Prostate gland (tissue), 2 donors: ENCODE measurements at regions not wholly inside any gene's neighbourhood (a gene's known extent, or its start where the extent isn't known, plus 50 kb on each side); places are given as distances from the start of the nearest gene placed in this dataset.

Experiments used
- CTCF ChIP-seq, 4 experiments: fragments of 200-600 bp in 2 of 4; fragments of 450-650 bp in 2 of 4; sonication (generic) in 2 of 4; IDR thresholded peaks; 1 replicate in 3 of 4; 2 replicates in 1 of 4; pipeline ENCODE4 v1.5.1; 2016 to 2019; ENCODE audit warnings: antibody characterized with exemption in 4 of 4, mild to moderate bottlenecking in 2 of 4, moderate library complexity in 2 of 4
- POLR2A ChIP-seq: fragments of 450-650 bp; IDR thresholded peaks from one replicate; pipeline ENCODE4 v1.6.1; 2016; ENCODE audit warnings: antibody characterized with exemption, mild to moderate bottlenecking

GRCh38 chr10:121420006-121420405 lies 178.2 kb downstream of the FGFR2 start:
- no peak for TF ChIP-seq CTCF (IDR thresholded peaks at IDR 0.05)
- TF ChIP-seq POLR2A: no peak
